Endodermal cell (in vitro differentiated cells): ENCODE measurements at regions not wholly inside any gene's neighbourhood (a gene's known extent, or its start where the extent isn't known, plus 50 kb on each side); places are given as distances from the start of the nearest gene placed in this dataset.

Source experiments
- DNase-seq: peaks from one replicate; pipeline ENCODE4 v3.0.0-alpha.2; 2017
- H3K27ac ChIP-seq: 2 replicates; pipeline ENCODE4 v1.5.1; 2013; ENCODE audit warnings: mild to moderate bottlenecking, low read depth, low read length, moderate library complexity
- H3K27me3 ChIP-seq: 2 replicates; pipeline ENCODE4 v1.6.1; 2013; ENCODE audit warnings: mild to moderate bottlenecking, low read length, moderate library complexity; ENCODE audit not compliant: insufficient read depth, control insufficient read depth, poor library complexity, severe bottlenecking
- H3K36me3 ChIP-seq: 2 replicates; pipeline ENCODE4 v1.7.0; 2013; ENCODE audit warnings: mild to moderate bottlenecking, low read length, moderate library complexity; ENCODE audit not compliant: control insufficient read depth, insufficient read depth
- H3K4me1 ChIP-seq: one replicate; pipeline ENCODE4 v1.7.0; 2013; ENCODE audit warnings: low read length; ENCODE audit not compliant: control insufficient read depth, insufficient read depth
- H3K4me3 ChIP-seq: 2 replicates; pipeline ENCODE4 v1.5.1; 2013; ENCODE audit warnings: mild to moderate bottlenecking, low read length, moderate library complexity
- H3K9ac ChIP-seq: 2 replicates; pipeline ENCODE4 v1.6.1; 2013; ENCODE audit warnings: mild to moderate bottlenecking, low read length, moderate library complexity; ENCODE audit not compliant: poor library complexity, severe bottlenecking; ENCODE audit errors: extremely low read depth
- H3K9me3 ChIP-seq: 2 replicates; pipeline ENCODE4 v1.6.1; 2013; ENCODE audit warnings: mild to moderate bottlenecking, low read length, moderate library complexity; ENCODE audit not compliant: control insufficient read depth
- H3K27ac Mint-ChIP-seq: 2 replicates; pipeline ENCODE4 v1.8.0; 2020; ENCODE audit warnings: mixed read lengths
- H3K27me3 Mint-ChIP-seq: 2 replicates; pipeline ENCODE4 v1.8.0; 2021; ENCODE audit warnings: mild to moderate bottlenecking, mixed read lengths; ENCODE audit not compliant: insufficient read depth
- H3K36me3 Mint-ChIP-seq: 2 replicates; pipeline ENCODE4 v1.8.0; 2020; ENCODE audit warnings: low read depth, mixed read lengths
- H3K4me1 Mint-ChIP-seq: 2 replicates; pipeline ENCODE4 v1.8.0; 2020; ENCODE audit warnings: mixed read lengths
- H3K4me3 Mint-ChIP-seq: 2 replicates; pipeline ENCODE4 v1.8.0; 2020; ENCODE audit warnings: mild to moderate bottlenecking, moderate library complexity, mixed read lengths
- H3K9me3 Mint-ChIP-seq: 2 replicates; pipeline ENCODE4 v1.8.0; 2020; ENCODE audit warnings: mild to moderate bottlenecking, mixed read lengths
- CTCF ChIP-seq: fragments of 200-600 bp; sonication (generic); conservative IDR thresholded peaks from 2 replicates; pipeline ENCODE4 v1.5.0; 2021; ENCODE audit warnings: antibody characterized with exemption, mild to moderate bottlenecking
- WGBS, 2 experiments: methylation state at CpG; one replicate each; pipeline versions ENCODE4 v1.1.5 to v1.1.7; 2013; ENCODE audit warnings: missing lambda C conversion rate in 2 of 2, mixed read lengths in 1 of 2; ENCODE audit not compliant: insufficient coverage in 1 of 2, insufficient read length in 1 of 2; 5-methylcytosine and 5-hydroxymethylcytosine counted together

GRCh38 chr18:43180814-43181213 lies 65.3 kb upstream of the RIT2 start:
- Histone ChIP-seq H3K27ac (no peak overlapping the region), H3K36me3 (no peaks in the 10 kb centered on the region), H3K4me1 (no peaks in the 10 kb centered on the region), H3K4me3 (no peak overlapping the region), H3K9me3 (no peaks in the 10 kb centered on the region), H3K27me3 (no peaks in the 10 kb centered on the region), H3K9ac (no peak overlapping the region)
- no peak for DNase-seq
- no peaks in the 10 kb centered on the region for H3K27me3 Mint-ChIP-seq
- 91% methylated on average over 2 of the region's 2 CpGs; no CpG with 5 or more reads in 1 of the 2 experiments for WGBS, 2 experiments
- no peak overlapping the region for H3K4me3 Mint-ChIP-seq
- no peak overlapping the region for H3K27ac Mint-ChIP-seq
- H3K36me3 Mint-ChIP-seq = no peaks in the 10 kb centered on the region
- H3K4me1 Mint-ChIP-seq = peaks cover 7% of the 10 kb centered on the region
- H3K9me3 Mint-ChIP-seq = no peaks in the 10 kb centered on the region
- TF ChIP-seq CTCF = no peak

DNA sequence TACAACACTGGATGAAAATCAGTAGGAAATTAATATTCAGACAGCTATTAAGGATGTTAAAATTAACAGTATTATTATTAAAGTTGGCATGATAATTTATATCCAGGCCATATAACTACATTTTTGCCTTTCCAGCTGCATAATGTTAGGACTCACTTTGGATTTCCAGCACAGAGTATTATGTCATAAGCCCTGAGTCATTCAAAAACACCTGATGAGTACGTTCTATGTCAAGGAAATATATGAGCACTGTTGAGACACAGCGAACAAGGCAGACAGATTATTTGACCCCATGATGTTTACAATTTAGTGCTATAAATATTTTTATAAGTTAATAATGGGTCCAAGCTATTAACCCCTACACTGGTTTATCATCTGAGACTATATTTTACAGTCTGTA lies 59.8 kb upstream of the RIT2 start:
- H3K4me1 Mint-ChIP-seq = no peaks in the 10 kb centered on the region
- no peak overlapping the region for H3K4me3 Mint-ChIP-seq
- H3K4me1 ChIP-seq = no peaks in the 10 kb centered on the region
- no peaks in the 10 kb centered on the region for H3K36me3 Mint-ChIP-seq
- no peaks in the 10 kb centered on the region for H3K27me3 Mint-ChIP-seq
- no peak overlapping the region for H3K27ac ChIP-seq
- no peak for TF ChIP-seq CTCF
- H3K27me3 ChIP-seq = no peaks in the 10 kb centered on the region
- peaks cover 4% of the 10 kb centered on the region for H3K9me3 Mint-ChIP-seq
- no peak overlapping the region for H3K9ac ChIP-seq
- no peak for DNase-seq
- H3K36me3 ChIP-seq = no peaks in the 10 kb centered on the region
- H3K4me3 ChIP-seq = no peak overlapping the region
- peaks cover 8% of the 10 kb centered on the region for H3K9me3 ChIP-seq
- 93 to 100% methylated on average over 1 to 2 of the region's 2 CpGs for WGBS, 2 experiments
- no peak overlapping the region for H3K27ac Mint-ChIP-seq

- peak; percentile 68 for DNase-seq
- peak; percentile 68 for TF ChIP-seq CTCF
- no peaks in the 10 kb centered on the region for H3K27me3 Mint-ChIP-seq
- peaks cover 38% of the 10 kb centered on the region for H3K9me3 Mint-ChIP-seq
- H3K4me1 Mint-ChIP-seq = no peaks in the 10 kb centered on the region
- Histone ChIP-seq H3K27me3 (no peaks in the 10 kb centered on the region), H3K9ac (no peak overlapping the region), H3K4me3 (no peak overlapping the region), H3K4me1 (no peaks in the 10 kb centered on the region), H3K36me3 (no peaks in the 10 kb centered on the region), H3K9me3 (peaks cover 43% of the 10 kb centered on the region), H3K27ac (no peak overlapping the region)
- H3K27ac Mint-ChIP-seq = no peak overlapping the region
- H3K4me3 Mint-ChIP-seq = no peak overlapping the region
- WGBS, 2 experiments = 90 to 100% methylated on average over 3 to 4 of the region's 4 CpGs
- peaks cover 6% of the 10 kb centered on the region for H3K36me3 Mint-ChIP-seq
Observed at GRCh38 chr18:43170586-43170985, 55.1 kb upstream of the RIT2 start.
